ENCODE measurements at regions not wholly inside any gene's neighbourhood (a gene's known extent, or its start where the extent isn't known, plus 50 kb on each side); places are given as distances from the start of the nearest gene placed in this dataset.

DNA sequence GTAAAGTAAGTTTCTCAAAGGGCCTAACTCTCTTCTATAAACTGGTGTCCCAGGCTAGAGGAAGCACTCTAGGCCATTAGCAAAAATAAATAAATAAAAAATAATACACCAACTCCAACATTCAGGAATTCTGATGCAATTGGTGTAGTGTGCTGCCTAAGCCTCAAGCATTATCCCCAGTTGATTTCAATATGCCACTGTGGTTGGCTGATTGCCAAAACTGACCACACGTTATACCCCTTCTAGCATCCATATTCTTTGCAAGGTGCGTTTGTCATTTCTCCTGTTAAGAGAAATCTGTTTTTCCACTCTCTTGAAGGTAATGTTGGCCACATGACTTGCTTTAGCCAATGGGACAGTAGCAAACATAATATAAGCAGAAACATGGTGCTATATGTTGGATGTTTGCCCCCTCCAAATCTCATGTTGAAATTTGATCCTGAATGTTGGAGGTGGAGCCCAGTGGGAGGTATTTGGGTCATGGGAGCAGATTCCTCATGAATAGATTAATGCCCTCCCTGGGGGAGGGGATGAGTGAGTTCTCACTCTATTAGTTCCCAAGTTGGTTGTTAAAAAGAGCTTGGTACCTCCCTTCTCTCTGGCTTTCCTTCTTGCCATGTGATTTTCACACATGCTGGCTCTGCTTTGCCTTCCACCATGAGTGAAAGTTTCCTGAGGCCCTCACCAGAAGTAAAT is 71.9 kb upstream of the PLCB4 start:
- H3K4ac ChIP-seq (ENCODE audit: low read depth, low read length), result no peak overlapping the region
- H4K91ac ChIP-seq (ENCODE audit: insufficient read length, low read depth, low read length), result no peak overlapping the region
- Mint-ChIP-seq H3K9me3 (peaks cover 0 to 2% of the 10 kb centered on the region in 2 experiments; a peak in 1 of 5 replicates), H3K27ac (peak overlapping the region; percentile 54 to 97 (median 94); a peak in 6 of 7 replicates), H3K4me3 (no peak overlapping the region), H3K36me3 (ENCODE audit: insufficient read depth in 1 of 3, low read depth in 3 of 3) (peaks cover 0 to under 1% (median 0%) of the 10 kb centered on the region in 3 experiments; a peak in 1 of 7 replicates), H3K27me3 (ENCODE audit: low read depth) (no peaks in the 10 kb centered on the region), H3K4me1 (peaks cover 19 to 21% of the 10 kb centered on the region in 2 experiments)
- no peak overlapping the region for H3K4me2 ChIP-seq (ENCODE audit: insufficient read depth, insufficient read length, low read length)
- no peak overlapping the region for H3K18ac ChIP-seq (ENCODE audit: insufficient read length, low read depth, low read length)
- H2BK5ac ChIP-seq (ENCODE audit: insufficient read length, low read length), result no peak overlapping the region
- no peaks in the 10 kb centered on the region for H3K9me3 ChIP-seq (ENCODE audit: control insufficient read depth, low read depth, low read length)
- no peak overlapping the region for H2BK12ac ChIP-seq (ENCODE audit: insufficient read length, low read depth, low read length)
- H2BK15ac ChIP-seq (ENCODE audit: low read depth, low read length), result no peak overlapping the region
- peaks cover 6% of the 10 kb centered on the region; the same call in 1 of the 2 replicates for H3K4me1 ChIP-seq (ENCODE audit: insufficient read depth, low read length)
- H2AK5ac ChIP-seq (ENCODE audit: insufficient read length, low read length), result no peak overlapping the region
- no peak overlapping the region for H4K5ac ChIP-seq (ENCODE audit: insufficient read length, low read depth, low read length)
- WGBS (ENCODE audit: extremely low coverage, insufficient read length, low lambda C conversion rate), result no CpG with 5 or more reads among the region's 2 CpGs
- H3K23me2 ChIP-seq (ENCODE audit: insufficient read length, low read depth, low read length, poor library complexity, severe bottlenecking), result no peaks in the 10 kb centered on the region
- H3K56ac ChIP-seq (ENCODE audit: insufficient read length, low read depth, low read length), result no peak overlapping the region
- no peaks in the 10 kb centered on the region for H3K79me1 ChIP-seq (ENCODE audit: insufficient read depth, low read depth, low read length, poor library complexity, severe bottlenecking)
- no peaks in the 10 kb centered on the region for H3K27me3 ChIP-seq (ENCODE audit: insufficient read depth, low read length)
- H3K14ac ChIP-seq (ENCODE audit: insufficient read depth, low read length), result no peak overlapping the region
- DNase-seq, result no peak
- no peaks in the 10 kb centered on the region for H3K79me2 ChIP-seq (ENCODE audit: insufficient read depth, low read length)
- H3T11ph ChIP-seq (ENCODE audit: low read length), result no peak overlapping the region
- no peaks in the 10 kb centered on the region for H4K20me1 ChIP-seq (ENCODE audit: control insufficient read depth, insufficient read depth, insufficient read length)
- H4K8ac ChIP-seq (replicated peaks; ENCODE audit: insufficient read length, low read depth, low read length), result no peak overlapping the region
- no peak overlapping the region for H2AFZ ChIP-seq (ENCODE audit: low read length)
- H2BK20ac ChIP-seq (ENCODE audit: low read depth, low read length, poor library complexity, severe bottlenecking), result no peak overlapping the region
- no peak overlapping the region for H3K23ac ChIP-seq (ENCODE audit: insufficient read length, low read depth, low read length)
- H3K9ac ChIP-seq (ENCODE audit: extremely low read depth, insufficient read length, low read length), result no peak overlapping the region
- no peak overlapping the region for H2BK120ac ChIP-seq (ENCODE audit: low read depth, low read length, poor library complexity, severe bottlenecking)
- H3K27ac ChIP-seq (ENCODE audit: insufficient read length, low read depth, low read length), result no peak overlapping the region
- TF ChIP-seq, protein P1, sequence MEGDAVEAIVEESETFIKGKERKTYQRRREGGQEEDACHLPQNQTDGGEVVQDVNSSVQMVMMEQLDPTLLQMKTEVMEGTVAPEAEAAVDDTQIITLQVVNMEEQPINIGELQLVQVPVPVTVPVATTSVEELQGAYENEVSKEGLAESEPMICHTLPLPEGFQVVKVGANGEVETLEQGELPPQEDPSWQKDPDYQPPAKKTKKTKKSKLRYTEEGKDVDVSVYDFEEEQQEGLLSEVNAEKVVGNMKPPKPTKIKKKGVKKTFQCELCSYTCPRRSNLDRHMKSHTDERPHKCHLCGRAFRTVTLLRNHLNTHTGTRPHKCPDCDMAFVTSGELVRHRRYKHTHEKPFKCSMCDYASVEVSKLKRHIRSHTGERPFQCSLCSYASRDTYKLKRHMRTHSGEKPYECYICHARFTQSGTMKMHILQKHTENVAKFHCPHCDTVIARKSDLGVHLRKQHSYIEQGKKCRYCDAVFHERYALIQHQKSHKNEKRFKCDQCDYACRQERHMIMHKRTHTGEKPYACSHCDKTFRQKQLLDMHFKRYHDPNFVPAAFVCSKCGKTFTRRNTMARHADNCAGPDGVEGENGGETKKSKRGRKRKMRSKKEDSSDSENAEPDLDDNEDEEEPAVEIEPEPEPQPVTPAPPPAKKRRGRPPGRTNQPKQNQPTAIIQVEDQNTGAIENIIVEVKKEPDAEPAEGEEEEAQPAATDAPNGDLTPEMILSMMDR (conservative IDR thresholded peaks at IDR 0.05), result no peak

All from H9 (cell line).